ENCODE measurements at regions not wholly inside any gene's neighbourhood (a gene's known extent, or its start where the extent isn't known, plus 50 kb on each side); places are given as distances from the start of the nearest gene placed in this dataset.

DNA sequence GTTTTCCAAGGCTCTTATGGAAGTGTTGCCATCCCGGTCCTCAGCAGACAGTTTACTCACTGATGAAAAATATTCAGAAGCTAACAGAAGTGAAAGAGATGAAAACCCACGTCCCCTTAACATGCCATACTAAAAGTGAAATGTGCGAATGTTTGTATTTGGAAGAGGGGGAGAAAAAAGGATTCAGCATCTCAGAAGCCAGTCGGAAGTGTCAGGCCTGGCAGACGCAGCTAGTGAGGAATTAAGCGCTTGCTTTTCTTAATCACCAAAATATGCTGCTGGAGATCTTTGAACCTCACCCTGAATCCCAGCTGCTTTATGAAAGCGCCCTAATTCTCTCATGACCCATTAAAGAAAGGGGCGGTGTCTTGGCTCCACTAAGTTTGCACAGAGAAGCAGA lies 653.7 kb downstream of the DCDC2C start:
- no peak for TF ChIP-seq EZH2 (IDR thresholded peaks at IDR 0.05; ENCODE audit: insufficient read depth, poor library complexity, severe bottlenecking)
- TF ChIP-seq EZH2phosphoT487 (IDR thresholded peaks at IDR 0.05; ENCODE audit: insufficient read depth, low read depth) = no peak

All from GM23248 (cell line).